GM19397 (cell line): ENCODE measurements at regions not wholly inside any gene's neighbourhood (a gene's known extent, or its start where the extent isn't known, plus 50 kb on each side); places are given as distances from the start of the nearest gene placed in this dataset.
A peak's percentile ranks its signal among the peaks of the same experiment; 100 is the strongest.

ENCODE experiments used
- ATAC-seq: cut with Tn5 transposase; IDR thresholded peaks from one replicate; pipeline ENCODE4 v1.9.1; 2021; ENCODE audit warnings: mild to moderate bottlenecking, moderate library complexity; ENCODE audit not compliant: unreplicated experiment

- ATAC-seq, result no peak
Observed at GRCh38 chr12:93173178-93173957, 204.4 kb upstream of the NUDT4 start.

- ATAC-seq, result no peak
Observed at GRCh38 chr12:93174048-93174447, 203.7 kb upstream of the NUDT4 start.

DNA sequence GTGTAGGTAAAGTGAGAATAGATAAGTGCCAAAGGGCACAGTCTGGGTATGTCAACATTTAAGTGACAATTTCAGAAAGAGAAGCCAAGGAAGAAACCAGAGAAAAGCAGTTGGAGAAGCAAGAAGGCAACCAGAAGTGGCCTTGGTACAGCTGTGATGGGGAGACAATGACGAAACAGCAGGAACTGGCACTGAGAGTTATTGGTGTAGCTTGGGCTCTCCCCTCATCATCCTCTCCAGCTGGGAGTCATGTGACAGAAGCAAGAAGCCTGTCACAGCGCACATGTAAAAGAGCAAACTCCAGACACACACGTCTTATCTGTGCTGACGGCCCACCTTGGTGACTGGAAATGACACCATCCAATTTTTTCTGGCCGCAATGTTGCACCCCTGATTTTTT is 203.3 kb upstream of the NUDT4 start:
- ATAC-seq, result no peak

DNA sequence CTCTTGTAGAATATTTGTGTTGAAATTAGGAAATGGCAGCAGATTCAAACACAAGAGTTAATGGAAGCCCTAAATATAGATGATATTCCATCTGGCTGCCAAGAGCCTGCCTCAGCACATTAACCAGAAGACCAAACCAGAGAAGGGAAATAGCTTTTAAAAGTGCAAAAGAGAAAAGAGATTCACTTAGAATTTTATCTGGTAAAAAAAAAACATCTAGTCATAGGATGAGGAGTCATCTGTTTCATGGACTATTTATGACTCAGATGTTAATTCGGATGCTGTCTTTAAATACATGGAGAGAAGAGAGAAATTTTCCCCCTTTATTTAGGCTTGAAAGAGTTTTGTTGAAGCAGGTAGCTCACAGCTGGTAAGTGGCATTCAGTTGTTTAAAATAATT is 201.6 kb upstream of the NUDT4 start:
- no peak for ATAC-seq

- no peak for ATAC-seq
Observed at GRCh38 chr12:93176610-93177126, 201.1 kb upstream of the NUDT4 start.

- ATAC-seq, result no peak
Observed at GRCh38 chr12:93177208-93178153, 200.2 kb upstream of the NUDT4 start.

DNA sequence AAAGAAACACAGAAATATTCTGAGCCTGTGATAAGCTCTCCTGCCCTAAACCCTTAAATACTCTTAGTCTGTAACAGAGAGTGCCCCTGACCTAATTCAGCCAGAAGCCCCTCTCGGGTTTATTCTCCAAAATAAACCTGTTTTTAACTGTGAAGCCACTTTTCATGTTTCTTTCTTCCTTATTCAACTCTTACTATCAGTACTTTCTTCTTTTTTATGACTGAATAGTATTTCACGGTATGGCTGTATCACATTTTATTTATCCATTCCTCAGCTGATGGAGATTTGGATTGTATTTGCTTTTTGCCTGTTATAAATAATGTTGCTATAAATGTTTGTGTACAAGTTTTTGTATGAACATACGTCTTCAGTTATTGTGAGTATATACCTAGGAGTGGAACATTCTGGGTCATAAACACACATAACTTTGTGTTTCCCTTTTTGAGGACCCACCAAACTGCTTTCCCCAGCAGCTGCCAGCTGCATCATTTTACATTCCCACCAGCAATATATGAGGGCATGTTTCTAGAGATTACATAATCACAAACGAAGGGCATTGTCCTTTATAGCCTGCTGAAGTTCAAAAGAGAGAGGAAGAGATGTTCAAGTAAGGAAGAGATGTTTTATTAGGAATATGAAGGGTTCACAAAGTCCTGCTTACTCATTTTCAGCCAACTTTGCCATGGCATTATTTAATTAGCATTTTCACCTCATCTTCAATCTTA is 199.4 kb upstream of the NUDT4 start:
- no peak for ATAC-seq

GRCh38 chr12:93179792-93180191 is 197.9 kb upstream of the NUDT4 start:
- no peak for ATAC-seq

- no peak for ATAC-seq
Observed at GRCh38 chr12:93180566-93180965, 197.2 kb upstream of the NUDT4 start.

- no peak for ATAC-seq
Observed at GRCh38 chr12:93181409-93181965, 196.2 kb upstream of the NUDT4 start.

GRCh38 chr12:93183940-93184671 is 193.6 kb upstream of the NUDT4 start:
- ATAC-seq, result peak; percentile 66

DNA sequence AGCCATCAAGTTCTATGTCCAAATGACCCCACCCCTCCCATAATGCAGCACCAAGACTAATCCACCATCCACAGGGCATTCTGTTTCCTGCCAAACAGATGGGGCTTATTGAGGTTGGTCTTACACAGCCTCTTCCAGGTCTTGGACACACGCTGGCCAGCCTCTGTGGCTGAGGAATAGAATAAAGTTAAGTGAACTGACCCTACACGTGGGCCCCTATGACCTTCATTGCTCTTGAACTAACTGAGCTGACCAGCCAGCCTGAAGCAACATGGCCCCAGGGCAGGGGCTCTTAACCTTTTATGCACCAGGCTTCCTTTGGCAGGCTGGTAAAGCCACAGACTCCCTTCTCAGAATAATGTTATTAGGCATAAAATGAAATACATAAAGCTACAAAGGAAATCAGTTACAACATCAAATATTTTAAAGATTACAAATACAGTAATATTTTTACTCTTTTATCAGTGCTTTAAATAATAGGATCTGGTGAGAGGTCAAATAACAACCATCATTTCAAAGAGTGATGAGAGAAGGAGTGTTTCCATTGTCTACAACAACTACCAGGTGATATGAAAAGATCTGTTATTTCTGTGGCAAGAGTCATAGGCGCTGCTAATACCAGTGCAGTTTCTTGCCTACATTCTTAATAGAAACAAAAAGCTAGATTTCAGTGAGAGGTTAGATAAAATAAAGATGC is 192.9 kb upstream of the NUDT4 start:
- ATAC-seq, result peak; percentile 15

DNA sequence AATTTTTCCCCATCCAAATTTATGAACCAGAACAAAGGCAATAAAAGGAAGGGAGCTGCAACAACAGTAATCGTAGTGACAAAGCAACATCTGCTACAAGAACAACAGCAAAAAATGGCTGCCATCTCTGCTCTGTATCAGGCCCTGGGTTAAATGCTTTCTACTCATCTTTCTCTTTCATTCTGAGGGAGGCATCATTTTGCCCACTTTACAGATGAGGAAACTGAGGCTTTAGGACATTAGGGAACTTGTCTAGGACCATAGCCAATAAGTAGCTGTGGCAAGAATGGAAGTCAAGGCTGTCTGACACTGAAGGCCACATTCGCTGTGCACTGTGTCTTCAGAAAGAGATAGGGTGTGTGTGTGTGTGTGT is 192.4 kb upstream of the NUDT4 start:
- ATAC-seq, result no peak

DNA sequence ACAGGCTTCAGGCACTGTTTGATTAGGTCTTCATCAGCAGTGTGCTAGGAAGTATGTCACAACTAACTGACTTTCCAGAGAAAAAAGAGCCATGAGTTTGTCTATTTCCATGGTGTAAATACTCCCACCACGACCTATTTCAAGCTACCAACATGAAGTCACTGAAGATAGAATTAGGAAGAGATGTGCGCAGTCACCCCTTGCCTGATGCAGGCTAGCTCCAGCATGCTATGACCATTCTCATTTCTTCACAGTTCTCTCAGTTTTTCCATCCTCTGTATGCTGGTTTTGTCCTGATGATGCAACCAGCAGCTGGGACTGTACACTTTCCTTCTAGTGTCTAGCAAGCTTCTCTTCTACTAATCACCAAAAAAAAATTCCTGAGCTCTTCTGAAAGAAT is 191.6 kb upstream of the NUDT4 start:
- ATAC-seq, result no peak

DNA sequence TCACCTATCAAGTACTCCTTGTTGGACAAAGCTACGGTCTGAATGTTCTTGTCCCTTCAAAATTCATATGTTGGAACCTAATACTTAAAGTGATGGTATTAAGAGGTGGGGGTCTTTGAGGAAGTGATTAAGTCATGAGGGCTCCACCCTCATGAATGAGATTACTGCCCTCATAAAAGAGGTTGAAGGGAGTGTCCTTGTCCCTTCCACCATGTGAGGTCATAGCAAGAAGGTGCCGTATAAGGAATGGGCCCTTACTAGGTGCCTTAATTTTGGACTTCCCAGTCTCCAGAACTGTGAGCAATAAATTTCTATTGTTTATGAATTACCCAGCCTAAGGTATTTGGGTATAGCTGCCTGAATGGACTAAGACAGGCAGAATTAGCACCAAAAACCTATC is 191.1 kb upstream of the NUDT4 start:
- ATAC-seq, result no peak

DNA sequence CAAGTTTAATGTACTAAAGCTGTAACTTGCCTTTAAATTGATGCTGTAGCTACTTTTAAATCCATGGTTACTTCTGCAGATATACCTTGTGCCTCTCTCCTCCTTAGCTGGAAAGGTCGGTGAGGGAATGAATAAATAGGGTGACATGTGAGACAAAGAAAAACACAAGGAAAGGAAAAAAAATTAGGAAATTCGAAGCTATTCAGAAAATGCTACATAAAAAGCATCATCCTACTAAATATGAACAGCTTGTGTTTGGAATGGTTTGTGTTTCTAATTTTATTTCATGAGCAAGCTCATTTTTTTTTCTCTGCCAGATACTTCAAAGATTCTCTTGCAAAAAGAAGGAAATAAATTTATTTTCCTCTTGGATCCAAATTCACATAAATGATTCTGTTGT is 186.3 kb upstream of the NUDT4 start:
- no peak for ATAC-seq

- ATAC-seq, result no peak
Observed at GRCh38 chr12:93191956-93192355, 185.8 kb upstream of the NUDT4 start.

- ATAC-seq, result no peak
Observed at GRCh38 chr12:93192878-93193277, 184.8 kb upstream of the NUDT4 start.

GRCh38 chr12:93195511-93195910 is 182.2 kb upstream of the NUDT4 start:
- no peak for ATAC-seq
